HG03064 (cell line): ENCODE measurements at regions not wholly inside any gene's neighbourhood (a gene's known extent, or its start where the extent isn't known, plus 50 kb on each side); places are given as distances from the start of the nearest gene placed in this dataset.

Experiments
- ATAC-seq: cut with Tn5 transposase; IDR thresholded peaks from one replicate; pipeline ENCODE4 v1.9.1; 2021; ENCODE audit warnings: low read depth; ENCODE audit not compliant: unreplicated experiment

GRCh38 chr6:14784596-14785492 lies 461.0 kb upstream of the JARID2 start:
- no peak for ATAC-seq

- ATAC-seq: no peak
Observed at GRCh38 chr6:14785493-14785790, 460.4 kb upstream of the JARID2 start.

GRCh38 chr6:14786008-14786407 lies 459.9 kb upstream of the JARID2 start:
- ATAC-seq: no peak

GRCh38 chr6:14786455-14786854 lies 459.4 kb upstream of the JARID2 start:
- ATAC-seq: no peak

DNA sequence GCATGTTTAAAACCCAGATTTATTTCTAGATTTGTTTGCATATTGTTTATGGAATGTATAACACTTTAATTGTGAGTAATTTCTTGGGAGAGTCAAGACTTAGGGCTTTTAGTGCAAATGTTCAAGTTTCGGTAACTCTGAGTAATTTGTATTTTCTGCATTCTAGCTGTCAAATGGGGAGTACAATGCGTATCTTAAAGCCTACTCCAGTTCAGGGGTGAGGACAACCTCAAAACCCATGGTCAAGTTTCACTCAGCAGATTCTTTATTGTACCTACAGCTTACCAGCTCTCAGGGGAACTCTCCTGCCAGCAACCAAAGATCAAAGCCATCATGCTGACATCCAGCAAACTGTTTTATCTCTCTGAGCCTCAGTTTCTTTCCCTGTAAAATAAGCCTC lies 458.6 kb upstream of the JARID2 start:
- no peak for ATAC-seq

GRCh38 chr6:14787677-14788076 lies 458.2 kb upstream of the JARID2 start:
- no peak for ATAC-seq

DNA sequence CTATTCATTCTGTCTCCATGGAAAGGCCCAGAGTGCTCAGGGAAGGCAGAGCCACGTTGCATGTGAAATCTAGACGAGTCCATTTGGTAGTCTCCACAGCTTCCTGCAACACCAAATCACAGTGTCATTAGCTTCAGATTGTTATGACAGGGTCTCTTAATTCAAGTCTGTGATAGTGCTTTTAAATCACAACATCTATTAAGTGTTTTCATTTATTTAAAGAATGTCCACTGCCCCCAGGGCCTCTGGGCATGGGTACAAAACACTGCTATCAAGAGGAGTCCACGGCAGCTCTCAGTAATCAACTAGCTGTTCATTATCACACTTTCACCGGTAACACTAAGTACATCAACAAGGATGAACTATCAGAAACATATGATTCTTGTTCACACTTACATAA lies 455.9 kb upstream of the JARID2 start:
- no peak for ATAC-seq

GRCh38 chr6:14790976-14791375 lies 454.9 kb upstream of the JARID2 start:
- ATAC-seq: no peak

GRCh38 chr6:14791526-14791925 lies 454.3 kb upstream of the JARID2 start:
- ATAC-seq: no peak

- ATAC-seq: no peak
Observed at GRCh38 chr6:14792118-14792955, 453.5 kb upstream of the JARID2 start.

- ATAC-seq: no peak
Observed at GRCh38 chr6:14795451-14795850, 450.4 kb upstream of the JARID2 start.

GRCh38 chr6:14796974-14797762 lies 448.7 kb upstream of the JARID2 start:
- no peak for ATAC-seq

GRCh38 chr6:14797875-14798593 lies 447.8 kb upstream of the JARID2 start:
- ATAC-seq: no peak

DNA sequence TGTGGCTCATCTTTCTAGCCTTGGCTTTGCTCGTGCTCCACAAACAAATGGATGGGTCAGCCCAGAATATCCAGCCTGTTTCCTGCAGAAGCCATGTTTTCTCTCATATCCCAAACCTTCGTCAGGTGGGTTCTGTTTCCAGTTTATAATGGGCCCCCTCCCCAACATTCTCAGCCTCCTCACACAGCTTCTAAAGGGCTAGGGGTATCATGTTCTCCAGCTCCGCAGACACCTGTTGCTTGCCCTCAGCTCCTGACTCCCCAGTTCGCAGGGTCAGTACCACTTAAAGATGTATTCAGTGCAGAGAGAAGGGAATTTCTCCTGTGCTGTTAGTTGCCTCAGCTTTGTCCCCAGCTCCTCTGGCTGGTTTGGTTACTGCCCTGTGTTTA lies 447.3 kb upstream of the JARID2 start:
- ATAC-seq: no peak

DNA sequence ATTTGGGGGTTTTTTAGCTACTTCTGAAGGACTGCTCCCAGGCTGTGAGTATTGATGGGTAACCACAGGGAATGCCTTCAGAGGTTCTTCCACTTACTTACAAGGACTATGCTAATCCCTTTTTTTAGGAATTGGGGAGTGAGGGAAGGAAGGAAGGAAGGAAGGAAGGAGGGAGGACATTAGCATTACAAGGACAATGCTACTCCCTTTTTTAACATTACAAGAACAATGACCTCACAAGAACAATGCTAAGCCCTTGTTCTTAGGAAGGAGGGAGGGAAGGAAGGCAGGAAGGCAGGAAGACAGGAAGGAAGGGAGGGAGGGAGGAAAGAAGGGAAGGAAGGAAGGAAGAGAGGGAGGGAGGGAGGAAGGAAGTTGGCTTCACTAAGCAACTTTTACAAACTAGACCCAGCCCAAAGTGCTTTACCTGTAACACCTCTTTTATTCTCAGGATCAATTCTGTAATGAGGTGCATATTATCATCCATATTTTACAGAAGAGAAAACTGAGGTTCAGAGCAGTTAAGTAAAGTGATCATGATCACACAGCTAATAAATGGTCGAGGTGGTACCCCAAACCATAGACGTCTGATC lies 446.8 kb upstream of the JARID2 start:
- no peak for ATAC-seq

GRCh38 chr6:14799928-14800327 lies 445.9 kb upstream of the JARID2 start:
- ATAC-seq: no peak

GRCh38 chr6:14802514-14803160 lies 443.2 kb upstream of the JARID2 start:
- no peak for ATAC-seq

DNA sequence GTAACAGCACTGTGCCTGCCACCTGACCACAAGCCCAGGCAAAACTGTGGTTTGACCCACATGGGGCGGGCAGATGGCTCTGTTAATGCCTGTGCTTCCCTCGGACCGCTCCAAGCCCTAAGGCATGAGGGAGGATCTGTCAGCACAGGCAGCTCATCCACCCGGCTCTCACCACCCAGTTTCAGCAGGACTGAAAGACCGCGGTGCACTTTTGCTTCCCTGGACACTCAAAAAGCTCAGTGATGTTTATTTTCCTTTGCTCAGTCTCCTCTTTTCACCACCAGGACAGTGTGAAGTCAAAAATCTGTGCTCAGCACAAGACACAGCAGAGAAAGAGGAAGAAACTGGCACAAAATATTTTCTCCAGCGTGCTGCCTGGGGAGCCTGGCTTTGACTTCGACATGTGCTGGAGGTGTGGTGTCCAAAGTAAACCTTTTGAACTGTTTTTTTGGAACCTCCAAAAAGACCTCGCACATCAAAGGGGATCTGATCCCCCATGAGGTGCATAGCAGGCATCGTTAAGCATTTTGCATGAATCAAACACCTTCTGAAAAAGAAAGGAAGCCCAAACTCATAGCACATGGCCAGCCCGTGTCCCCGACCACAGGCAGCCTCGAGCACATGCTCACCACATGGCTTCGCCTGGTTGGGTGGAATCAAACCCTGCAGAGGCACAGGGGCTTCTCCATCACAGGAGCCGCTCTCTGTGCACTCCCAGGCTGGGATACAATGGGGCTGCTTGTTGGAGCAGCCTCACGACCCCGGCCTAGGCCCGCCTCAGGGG lies 441.7 kb upstream of the JARID2 start:
- no peak for ATAC-seq

- ATAC-seq: no peak
Observed at GRCh38 chr6:14804785-14805210, 441.1 kb upstream of the JARID2 start.
